B cell (primary cell): ENCODE measurements at regions not wholly inside any gene's neighbourhood (a gene's known extent, or its start where the extent isn't known, plus 50 kb on each side); places are given as distances from the start of the nearest gene placed in this dataset.

Experiments used
- ATAC-seq: fragments of 200-7000 bp; cut with Tn5 transposase; one replicate; pipeline ENCODE4 v1.10.0; 2021; ENCODE audit warnings: low read depth, mild to moderate bottlenecking, moderate number of reproducible peaks, moderate library complexity
- CTCF ChIA-PET: fragments of 350-600 bp; sonication (Branson Sonifier 250); formaldehyde crosslinking; loops from one replicate; lab custom pipeline; 2021; ENCODE audit warnings: antibody characterized with exemption, inconsistent platforms; lab: Charles Lee
- POLR2A ChIA-PET: fragments of 350-600 bp; sonication (Branson Sonifier 250); formaldehyde crosslinking; loops from one replicate; lab custom pipeline; 2021; ENCODE audit warnings: antibody characterized with exemption; lab: Charles Lee
- DNase-seq: peaks from one replicate; pipeline ENCODE4 v3.0.0; 2013
- H2AFZ ChIP-seq: 2 replicates; pipeline ENCODE4 v1.6.1; 2012; ENCODE audit warnings: mild to moderate bottlenecking, low read depth, low read length; ENCODE audit not compliant: insufficient read depth, poor library complexity, severe bottlenecking
- H3K27ac ChIP-seq, 2 donors: 1 replicate in 1 of 2; 2 replicates in 1 of 2; pipeline ENCODE4 v1.5.1; 2012 to 2013; ENCODE audit warnings: low read length in 2 of 2, mild to moderate bottlenecking in 2 of 2, moderate library complexity in 1 of 2
- H3K27me3 ChIP-seq, 4 experiments: fragments of 200-600 bp in 1 of 4; sonication (generic) in 1 of 4; replicated peaks in 1 of 4; 1 replicate in 2 of 4; 2 replicates in 2 of 4; pipeline versions ENCODE4 v1.6.1 to v1.7.0; 2013 to 2016; ENCODE audit warnings: low read length in 3 of 4, mild to moderate bottlenecking in 2 of 4, mixed read lengths in 1 of 4, moderate library complexity in 1 of 4; ENCODE audit not compliant: insufficient read depth in 4 of 4, control insufficient read depth in 3 of 4; ENCODE audit errors: control extremely low read depth in 1 of 4
- H3K36me3 ChIP-seq, 2 experiments: replicated peaks in 1 of 2; 1 replicate in 1 of 2; 2 replicates in 1 of 2; pipeline versions ENCODE4 v1.6.1 to v1.7.1; 2013; ENCODE audit warnings: low read length in 1 of 2; ENCODE audit not compliant: insufficient read depth in 2 of 2, control insufficient read depth in 1 of 2; ENCODE audit errors: control extremely low read depth in 1 of 2, extremely low read depth in 1 of 2
- H3K4me1 ChIP-seq, 2 donors: fragments of 200-600 bp in 1 of 2; sonication (generic) in 1 of 2; 1 replicate in 1 of 2; 2 replicates in 1 of 2; pipeline versions ENCODE4 v1.5.1 to v1.6.1; 2013 to 2017; ENCODE audit warnings: low read length in 2 of 2; ENCODE audit not compliant: control insufficient read depth in 2 of 2, insufficient read depth in 2 of 2
- H3K4me2 ChIP-seq: replicated peaks from 2 replicates; pipeline ENCODE3; 2012; ENCODE audit warnings: mild to moderate bottlenecking, low read depth, low read length; ENCODE audit not compliant: poor library complexity, severe bottlenecking
- H3K4me3 ChIP-seq, 5 experiments: fragments of 200-600 bp in 1 of 5; sonication (generic) in 1 of 5; 1 replicate in 3 of 5; 2 replicates in 2 of 5; pipeline versions ENCODE4 v1.5.1 to v1.7.0; 2011 to 2016; ENCODE audit warnings: low read length in 4 of 5, mild to moderate bottlenecking in 4 of 5, low read depth in 2 of 5, control low read depth in 1 of 5, moderate library complexity in 1 of 5; ENCODE audit not compliant: insufficient read depth in 1 of 5; ENCODE audit errors: control extremely low read depth in 1 of 5, extremely low read depth in 1 of 5
- H3K79me2 ChIP-seq: fragments of 200-600 bp; sonication (generic); one replicate; pipeline ENCODE4 v1.6.0; 2016; ENCODE audit warnings: low read length; ENCODE audit not compliant: control insufficient read depth, insufficient read depth
- H3K9ac ChIP-seq: fragments of 200-600 bp; sonication (generic); 2 replicates; pipeline ENCODE4 v1.6.1; 2017; ENCODE audit warnings: mild to moderate bottlenecking, low read length, moderate library complexity
- H3K9me3 ChIP-seq, 3 donors: one replicate each; pipeline versions ENCODE4 v1.6.1 to v1.7.1; 2013; ENCODE audit warnings: low read length in 2 of 3; ENCODE audit not compliant: control insufficient read depth in 2 of 3, insufficient read depth in 1 of 3; ENCODE audit errors: control extremely low read depth in 1 of 3
- H4K20me1 ChIP-seq: 2 replicates; pipeline ENCODE4 v1.6.0; 2012; ENCODE audit warnings: mild to moderate bottlenecking, low read length; ENCODE audit not compliant: insufficient read depth, control insufficient read depth, poor library complexity, severe bottlenecking
- H3K27ac Mint-ChIP-seq: one replicate; pipeline ENCODE4 v1.8.0; 2021; ENCODE audit warnings: mixed read lengths
- H3K27me3 Mint-ChIP-seq: one replicate; pipeline ENCODE4 v1.8.0; 2021; ENCODE audit warnings: mixed read lengths
- H3K4me1 Mint-ChIP-seq: one replicate; pipeline ENCODE4 v1.8.0; 2021; ENCODE audit warnings: mixed read lengths
- H3K4me3 Mint-ChIP-seq: one replicate; pipeline ENCODE4 v1.8.0; 2021; ENCODE audit warnings: mixed read lengths
- H3K9me3 Mint-ChIP-seq: one replicate; pipeline ENCODE4 v1.8.0; 2022; ENCODE audit warnings: mixed read lengths; ENCODE audit not compliant: insufficient read depth
- CTCF ChIP-seq: fragments of 200-600 bp; IDR thresholded peaks from one replicate; pipeline ENCODE4 v1.8.0; 2022; ENCODE audit warnings: antibody characterized with exemption, mild to moderate bottlenecking
- EZH2 ChIP-seq: IDR thresholded peaks from 2 replicates; pipeline ENCODE4 v1.6.1; 2012; ENCODE audit warnings: borderline replicate concordance, low read depth, mild to moderate bottlenecking, moderate library complexity, low read length; ENCODE audit not compliant: insufficient read depth, poor library complexity, severe bottlenecking
- WGBS: methylation state at CpG from one replicate; pipeline ENCODE4 v1.1.5; 2013; ENCODE audit warnings: missing lambda C conversion rate; ENCODE audit not compliant: insufficient coverage; 5-methylcytosine and 5-hydroxymethylcytosine counted together
- intact Hi-C: fragments of 100-400 bp; cut with micrococcal nuclease; formaldehyde crosslinking; loops from one replicate; pipeline ENCODE4 v1.10.0; 2022

GRCh38 chr5:18380729-18381362 lies 746.6 kb downstream of the TAF11L14 start:
- Histone ChIP-seq H4K20me1 (no peaks in the 10 kb centered on the region), H3K27me3 (no peaks in the 10 kb centered on the region), H3K4me3 (no peak overlapping the region), H3K27ac (no peak overlapping the region), H3K4me1 (no peaks in the 10 kb centered on the region), H2AFZ (no peak overlapping the region), H3K4me2 (no peak overlapping the region), H3K79me2 (no peaks in the 10 kb centered on the region), H3K36me3 (no peaks in the 10 kb centered on the region), H3K9ac (no peak overlapping the region), H3K9me3 (no peaks in the 10 kb centered on the region)
- no CpG with 5 or more reads among the region's 2 CpGs for WGBS
- ATAC-seq, result no peak
- ChIA-PET CTCF (interaction anchor here (1.1 kb wide), 1 partner anchor 10 kb away, joined by 3 read pairs; no protein-coding TSS in a partner anchor), POLR2A (no interaction called here)
- Mint-ChIP-seq H3K4me1 (no peaks in the 10 kb centered on the region), H3K4me3 (no peak overlapping the region), H3K9me3 (no peaks in the 10 kb centered on the region), H3K27me3 (no peaks in the 10 kb centered on the region), H3K27ac (no peak overlapping the region)
- no peak for DNase-seq
- intact Hi-C loops, result no loop called here
- TF ChIP-seq CTCF (no peak), EZH2 (no peak)

- Histone ChIP-seq H3K9me3 (no peaks in the 10 kb centered on the region), H2AFZ (no peak overlapping the region), H3K9ac (no peak overlapping the region), H3K36me3 (no peaks in the 10 kb centered on the region), H3K79me2 (no peaks in the 10 kb centered on the region), H3K27ac (no peak overlapping the region), H3K4me3 (no peak overlapping the region), H3K4me2 (no peak overlapping the region), H4K20me1 (no peaks in the 10 kb centered on the region), H3K27me3 (no peaks in the 10 kb centered on the region), H3K4me1 (no peaks in the 10 kb centered on the region)
- ChIA-PET POLR2A (no interaction called here), CTCF (interaction anchor here (0.6 to 1.0 kb wide), 2 partner anchors 11 to 17 kb away, joined by 3 read pairs; no protein-coding TSS in a partner anchor)
- DNase-seq (peak; percentile 47), ATAC-seq (peak; percentile 31)
- WGBS, result 65% methylated on average over 13 of the region's 17 CpGs
- TF ChIP-seq EZH2 (no peak), CTCF (peak; percentile 85)
- H3K9me3 Mint-ChIP-seq, result no peaks in the 10 kb centered on the region
- no peak overlapping the region for H3K4me3 Mint-ChIP-seq
- intact Hi-C loops, result loop anchor here (1.0 kb wide), 1 partner anchor 304 kb away; no protein-coding TSS in a partner anchor
- H3K27me3 Mint-ChIP-seq, result no peaks in the 10 kb centered on the region
- H3K27ac Mint-ChIP-seq, result no peak overlapping the region
- no peaks in the 10 kb centered on the region for H3K4me1 Mint-ChIP-seq
Measured at GRCh38 chr5:18393565-18394442, 759.5 kb downstream of the TAF11L14 start.
